Right kidney (tissue), 1 donor: ENCODE measurements at regions not wholly inside any gene's neighbourhood (a gene's known extent, or its start where the extent isn't known, plus 50 kb on each side); places are given as distances from the start of the nearest gene placed in this dataset.

Source experiments
- DNase-seq: peaks from one replicate; pipeline ENCODE4 v3.0.0-alpha.2; 2016

- no peak for DNase-seq
These were observed 177.1 kb upstream of the CTBP2 start for GRCh38 chr10:125337510-125337909.

DNA sequence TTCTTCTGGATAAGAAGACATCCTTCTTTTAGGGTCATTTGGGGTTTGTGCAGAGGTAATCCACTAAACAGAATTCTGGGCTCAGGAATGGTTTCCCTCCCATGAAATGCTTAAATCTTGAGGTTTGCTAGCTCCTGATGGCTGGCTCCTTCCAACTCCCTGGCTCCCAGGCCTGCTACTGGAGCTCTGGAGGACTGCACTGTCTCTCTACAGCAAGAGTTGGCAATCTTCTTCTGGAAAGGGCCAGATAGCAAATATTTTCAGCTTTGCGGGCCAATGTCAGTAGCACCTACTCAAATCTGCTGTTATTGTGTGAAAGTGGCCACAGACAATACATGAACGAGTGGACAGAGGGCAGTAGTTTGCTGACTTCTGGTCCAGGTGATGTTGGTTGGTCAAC lies 174.2 kb upstream of the CTBP2 start:
- no peak for DNase-seq

- no peak for DNase-seq
These were observed 173.4 kb upstream of the CTBP2 start for GRCh38 chr10:125333769-125334168.

DNA sequence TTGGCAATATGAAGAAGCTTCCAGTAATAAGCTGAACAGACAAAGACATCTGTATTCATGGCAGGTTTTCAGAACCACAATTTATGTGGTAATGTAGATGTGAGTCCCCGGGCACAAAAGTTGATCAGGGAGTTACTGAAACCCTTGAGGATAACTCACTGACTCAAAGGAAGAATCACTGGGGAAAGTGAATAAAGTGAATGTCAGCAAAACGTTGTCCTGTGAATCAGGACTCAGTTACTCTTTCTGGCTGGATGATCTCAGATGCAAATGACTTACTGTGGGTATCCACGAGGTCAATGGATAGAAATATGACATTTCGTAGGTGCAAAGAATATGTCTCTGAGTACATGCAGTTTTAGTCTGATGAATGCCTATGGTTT lies 172.8 kb upstream of the CTBP2 start:
- no peak for DNase-seq

DNA sequence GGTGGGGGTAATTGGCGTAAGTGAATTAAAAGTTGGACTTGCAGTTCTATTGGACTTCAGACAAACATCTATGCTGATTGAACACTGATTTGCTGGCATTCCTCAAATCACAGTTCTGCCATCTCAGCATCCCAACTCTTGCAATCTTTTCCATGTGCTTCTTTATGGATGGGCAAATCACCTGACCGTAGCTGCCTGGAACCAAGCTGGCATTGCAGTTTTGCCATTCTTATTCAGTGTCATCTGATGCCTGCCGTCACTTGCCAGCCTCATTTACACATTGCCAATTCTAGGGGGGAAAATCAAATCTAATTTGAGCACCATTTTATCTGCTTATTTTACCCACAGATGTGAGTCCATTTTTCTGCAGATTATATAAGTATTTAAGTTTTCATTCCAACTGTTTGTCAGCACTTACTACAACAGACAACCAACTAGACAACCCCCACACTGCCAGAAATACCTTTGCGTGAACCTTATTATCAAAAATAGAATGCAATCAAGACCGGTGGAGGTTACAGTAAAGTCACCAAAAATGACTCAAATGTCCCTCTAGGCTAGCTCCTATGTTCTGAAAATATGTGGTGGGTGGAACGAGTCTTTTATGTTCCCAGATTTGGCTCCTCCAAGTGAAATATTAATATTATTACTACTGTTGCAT lies 172.3 kb upstream of the CTBP2 start:
- no peak for DNase-seq

GRCh38 chr10:125331056-125331455 lies 170.7 kb upstream of the CTBP2 start:
- DNase-seq = no peak

- no peak for DNase-seq
These were observed 168.7 kb upstream of the CTBP2 start for GRCh38 chr10:125329056-125329455.

DNA sequence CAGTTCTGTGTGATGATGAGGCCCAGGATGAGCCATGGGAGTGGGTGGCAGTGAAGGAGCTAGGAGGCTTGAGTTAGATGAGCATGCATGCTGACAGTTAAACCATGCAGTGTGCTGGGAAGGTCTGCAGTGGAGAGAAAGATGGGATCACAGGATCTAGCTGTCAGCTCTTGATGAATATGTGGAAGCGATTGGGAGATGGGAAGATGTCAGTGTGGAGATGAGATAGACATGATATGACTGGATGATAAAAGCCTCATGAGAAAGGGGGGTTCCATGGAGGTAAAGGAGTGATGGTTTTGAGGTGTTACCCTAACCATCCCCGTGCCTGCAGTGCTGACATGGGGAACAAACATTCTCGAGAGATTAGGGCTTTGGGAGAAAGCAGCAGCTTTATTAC lies 165.0 kb upstream of the CTBP2 start:
- no peak for DNase-seq

DNA sequence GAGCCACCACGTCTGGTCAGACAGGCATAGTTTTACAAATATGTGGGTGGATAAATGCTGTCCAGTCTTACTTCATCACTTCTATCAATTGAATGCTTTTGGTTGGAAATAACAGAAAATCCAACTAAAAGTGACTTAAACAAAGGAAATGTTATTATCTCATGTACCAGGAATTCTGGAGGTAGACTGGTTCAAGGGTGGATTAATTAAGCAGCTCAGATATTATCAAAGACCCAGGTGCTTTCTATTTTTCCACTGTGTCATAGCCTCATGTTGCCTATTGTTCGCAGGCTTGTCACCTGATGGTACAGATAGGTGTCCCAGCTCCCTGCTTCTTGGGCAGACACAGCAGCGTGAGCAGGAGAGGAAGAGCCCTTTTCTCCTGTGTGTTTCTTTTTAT lies 156.1 kb upstream of the CTBP2 start:
- DNase-seq = no peak

- no peak for DNase-seq
These were observed 140.6 kb upstream of the CTBP2 start for GRCh38 chr10:125300937-125301336.

- DNase-seq = no peak
These were observed 139.1 kb upstream of the CTBP2 start for GRCh38 chr10:125299461-125299860.

GRCh38 chr10:125296598-125296997 lies 136.2 kb upstream of the CTBP2 start:
- DNase-seq = no peak

GRCh38 chr10:125294109-125294508 lies 133.7 kb upstream of the CTBP2 start:
- no peak for DNase-seq

DNA sequence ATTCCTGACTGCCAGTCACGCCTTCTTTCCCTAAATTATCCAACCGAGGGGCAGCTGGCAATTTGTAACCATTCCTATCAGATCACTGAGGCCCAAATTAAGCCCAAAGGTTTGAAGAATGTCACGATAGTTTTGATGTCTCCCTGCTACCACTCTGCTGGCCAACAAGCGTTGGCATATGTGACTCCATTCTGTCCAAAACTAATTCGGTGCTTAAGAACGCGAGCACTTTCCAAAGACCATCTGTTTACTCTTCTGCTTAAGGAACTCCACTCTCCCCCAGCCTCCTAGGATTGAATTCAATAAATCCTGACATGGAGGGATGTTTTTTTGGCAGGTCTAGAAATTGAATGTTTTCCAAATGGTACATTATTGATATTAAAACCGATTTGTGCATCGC lies 131.5 kb upstream of the CTBP2 start:
- no peak for DNase-seq

DNA sequence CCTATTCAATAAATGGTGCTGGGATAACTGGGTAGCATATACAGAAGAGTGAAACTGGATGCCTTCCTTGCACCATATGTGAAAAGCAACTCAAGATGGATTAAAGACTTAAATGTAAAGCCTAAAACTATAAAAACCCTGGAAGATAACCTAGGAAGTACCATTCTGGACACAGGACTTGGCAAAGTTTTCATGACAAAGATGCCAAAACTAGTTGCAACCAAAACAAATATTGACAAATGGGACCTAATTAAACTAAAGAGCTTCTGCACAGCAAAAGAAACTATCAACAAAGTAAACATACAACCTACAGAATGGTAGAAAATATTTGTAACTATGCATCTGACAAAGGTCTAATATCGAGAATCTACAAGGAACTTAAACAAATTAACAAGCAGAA lies 129.1 kb upstream of the CTBP2 start:
- DNase-seq = no peak

- no peak for DNase-seq
These were observed 124.7 kb upstream of the CTBP2 start for GRCh38 chr10:125284875-125285597.

DNA sequence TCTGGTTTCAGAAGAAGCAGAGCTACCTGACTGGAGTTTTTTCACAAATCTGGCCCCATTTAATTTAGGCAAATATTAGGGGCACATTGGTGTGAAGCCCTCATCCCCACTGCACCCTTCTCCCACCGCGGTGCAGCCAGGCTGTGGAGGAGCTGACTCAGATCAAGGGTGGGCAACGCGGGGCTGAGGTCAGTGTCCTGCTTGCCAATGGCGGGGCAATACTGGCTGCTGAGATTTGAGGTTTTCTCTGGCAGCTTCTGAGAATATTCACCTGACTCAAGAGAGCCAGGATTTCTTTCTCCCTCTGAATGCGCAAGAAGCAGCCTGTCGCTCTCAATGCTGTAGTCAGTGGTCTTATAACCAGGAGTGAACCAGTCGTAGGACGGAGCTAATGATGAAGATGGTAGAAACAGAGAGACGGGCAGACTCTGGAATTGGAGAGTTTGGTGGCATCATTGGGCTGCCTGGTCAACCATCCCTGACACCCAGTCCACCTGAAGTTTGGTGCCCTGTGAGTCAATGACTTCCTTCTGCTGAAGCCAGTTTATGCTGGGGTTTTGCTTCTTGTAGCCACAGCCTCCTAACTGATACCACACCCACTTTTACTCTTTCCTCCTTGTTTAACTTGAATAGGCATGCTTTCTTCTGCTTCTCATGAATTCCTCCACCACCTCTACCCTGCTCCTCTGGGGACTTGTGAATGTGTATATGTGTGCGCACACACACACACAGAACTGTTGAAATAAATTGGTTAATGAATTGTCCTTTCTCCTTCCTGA lies 123.7 kb upstream of the CTBP2 start:
- no peak for DNase-seq

GRCh38 chr10:125283191-125283835 lies 123.0 kb upstream of the CTBP2 start:
- DNase-seq = no peak

GRCh38 chr10:125281091-125281490 lies 120.7 kb upstream of the CTBP2 start:
- no peak for DNase-seq

GRCh38 chr10:125276133-125276532 lies 115.8 kb upstream of the CTBP2 start:
- no peak for DNase-seq

- DNase-seq = no peak
These were observed 114.6 kb upstream of the CTBP2 start for GRCh38 chr10:125274961-125275360.

GRCh38 chr10:125273023-125273422 lies 112.7 kb upstream of the CTBP2 start:
- DNase-seq = no peak

GRCh38 chr10:125269716-125270115 lies 109.4 kb upstream of the CTBP2 start:
- no peak for DNase-seq
